ENCODE measurements at regions not wholly inside any gene's neighbourhood (a gene's known extent, or its start where the extent isn't known, plus 50 kb on each side); places are given as distances from the start of the nearest gene placed in this dataset.

GRCh38 chrX:95101851-95102390, 1427.9 kb downstream of the FAM133A start:
- H3K9me3 ChIP-seq (ENCODE audit: control insufficient read depth, low read depth, low read length), result no peaks in the 10 kb centered on the region
- DNase-seq (ENCODE audit: low read depth, low spot score), result no peak
- H4K20me1 ChIP-seq (ENCODE audit: control insufficient read depth, extremely low read depth, insufficient read depth, low read length), result no peaks in the 10 kb centered on the region
- H3K4me2 ChIP-seq (ENCODE audit: control insufficient read depth, extremely low read depth, insufficient read depth, low read depth, low read length), result no peak overlapping the region
- H3K9ac ChIP-seq (ENCODE audit: control insufficient read depth, extremely low read depth, insufficient read depth, low read length), result no peak overlapping the region
- H3K79me2 ChIP-seq (ENCODE audit: control insufficient read depth, insufficient read depth, low read length), result no peaks in the 10 kb centered on the region
- no peaks in the 10 kb centered on the region for H3K36me3 ChIP-seq (ENCODE audit: control insufficient read depth in 2 of 2, extremely low read depth in 1 of 2, insufficient read depth in 2 of 2, low read length in 2 of 2)
- H3K9me1 ChIP-seq (ENCODE audit: control insufficient read depth, extremely low read depth, insufficient read depth, low read length), result no peaks in the 10 kb centered on the region
- H3K4me1 ChIP-seq (ENCODE audit: control insufficient read depth, extremely low read depth, insufficient read depth, low read length), result no peaks in the 10 kb centered on the region
- no peak for TF ChIP-seq CTCF (optimal IDR thresholded peaks at IDR 0.05 in 1 of 3, IDR thresholded peaks at IDR 0.05 in 1 of 3, conservative IDR thresholded peaks at IDR 0.05 in 1 of 3; ENCODE audit: extremely low read depth in 1 of 3, insufficient read depth in 2 of 3, low read length in 3 of 3)
- no peak for TF ChIP-seq EZH2 (IDR thresholded peaks at IDR 0.05; ENCODE audit: low read length)
- no peak for FAIRE-seq
- dilution Hi-C loops (cut with MboI; ENCODE audit: extremely low pct_ligation_motif_present, low sequenced_read_pairs), result no loop called here
- H2AFZ ChIP-seq (ENCODE audit: control insufficient read depth, low read length), result no peak overlapping the region
- no peak overlapping the region for H3K27ac ChIP-seq (ENCODE audit: control insufficient read depth, insufficient read depth, low read length)
- H3K4me3 ChIP-seq (ENCODE audit: control insufficient read depth in 2 of 3, extremely low read depth in 1 of 3, insufficient read depth in 2 of 3, low read depth in 1 of 3, low read length in 3 of 3), result no peak overlapping the region
- H3K27me3 ChIP-seq (ENCODE audit: control insufficient read depth, extremely low read depth, insufficient read depth, low read length), result no peaks in the 10 kb centered on the region

- no peak for DNase-seq (ENCODE audit: low read depth, low spot score)
- H3K9me1 ChIP-seq (ENCODE audit: control insufficient read depth, extremely low read depth, insufficient read depth, low read length), result no peaks in the 10 kb centered on the region
- no peak for TF ChIP-seq CTCF (optimal IDR thresholded peaks at IDR 0.05 in 1 of 3, IDR thresholded peaks at IDR 0.05 in 1 of 3, conservative IDR thresholded peaks at IDR 0.05 in 1 of 3; ENCODE audit: extremely low read depth in 1 of 3, insufficient read depth in 2 of 3, low read length in 3 of 3)
- no peak for TF ChIP-seq EZH2 (IDR thresholded peaks at IDR 0.05; ENCODE audit: low read length)
- dilution Hi-C loops (cut with MboI; ENCODE audit: extremely low pct_ligation_motif_present, low sequenced_read_pairs), result no loop called here
- no peak overlapping the region for H3K4me3 ChIP-seq (ENCODE audit: control insufficient read depth in 2 of 3, extremely low read depth in 1 of 3, insufficient read depth in 2 of 3, low read depth in 1 of 3, low read length in 3 of 3)
- no peaks in the 10 kb centered on the region for H4K20me1 ChIP-seq (ENCODE audit: control insufficient read depth, extremely low read depth, insufficient read depth, low read length)
- no peaks in the 10 kb centered on the region for H3K79me2 ChIP-seq (ENCODE audit: control insufficient read depth, insufficient read depth, low read length)
- H3K9ac ChIP-seq (ENCODE audit: control insufficient read depth, extremely low read depth, insufficient read depth, low read length), result no peak overlapping the region
- H3K27ac ChIP-seq (ENCODE audit: control insufficient read depth, insufficient read depth, low read length), result no peak overlapping the region
- no peak overlapping the region for H3K4me2 ChIP-seq (ENCODE audit: control insufficient read depth, extremely low read depth, insufficient read depth, low read depth, low read length)
- no peak for FAIRE-seq
- no peaks in the 10 kb centered on the region for H3K9me3 ChIP-seq (ENCODE audit: control insufficient read depth, low read depth, low read length)
- H3K36me3 ChIP-seq (ENCODE audit: control insufficient read depth in 2 of 2, extremely low read depth in 1 of 2, insufficient read depth in 2 of 2, low read length in 2 of 2), result no peaks in the 10 kb centered on the region
- H3K4me1 ChIP-seq (ENCODE audit: control insufficient read depth, extremely low read depth, insufficient read depth, low read length), result no peaks in the 10 kb centered on the region
- no peaks in the 10 kb centered on the region for H3K27me3 ChIP-seq (ENCODE audit: control insufficient read depth, extremely low read depth, insufficient read depth, low read length)
- H2AFZ ChIP-seq (ENCODE audit: control insufficient read depth, low read length), result no peak overlapping the region
Measured at GRCh38 chrX:95117556-95117955, 1443.5 kb downstream of the FAM133A start.

Data from keratinocyte (primary cell).